ENCODE measurements at regions not wholly inside any gene's neighbourhood (a gene's known extent, or its start where the extent isn't known, plus 50 kb on each side); places are given as distances from the start of the nearest gene placed in this dataset.

DNA sequence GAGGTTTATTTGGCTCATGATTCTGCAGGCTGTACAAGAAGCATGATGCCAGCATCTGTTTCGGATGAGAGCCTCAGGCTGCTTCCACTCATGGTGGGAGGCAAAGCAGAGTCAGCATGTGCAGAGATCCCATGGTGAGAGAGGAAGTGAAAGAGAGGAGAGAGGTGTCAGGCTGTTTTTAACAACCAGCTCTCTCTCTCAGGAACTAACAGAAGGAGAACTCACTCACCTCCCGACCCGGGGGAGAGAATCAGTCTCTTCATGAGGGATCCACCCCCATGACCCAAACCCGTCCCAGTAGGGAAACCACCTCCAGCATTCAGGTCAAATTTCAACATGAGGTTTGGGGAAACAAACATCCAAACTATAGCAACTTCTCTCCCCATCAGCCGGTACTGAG, 187.7 kb downstream of the ENC1 start:
- Mint-ChIP-seq H3K4me1 (ENCODE audit: low read depth) (no peaks in the 10 kb centered on the region), H3K27me3 (no peaks in the 10 kb centered on the region), H3K27ac (no peak overlapping the region), H3K4me3 (ENCODE audit: low read depth) (no peak overlapping the region), H3K36me3 (ENCODE audit: insufficient read depth) (no peaks in the 10 kb centered on the region), H3K9me3 (ENCODE audit: low read depth) (no peaks in the 10 kb centered on the region)
- TF ChIP-seq, protein P1, sequence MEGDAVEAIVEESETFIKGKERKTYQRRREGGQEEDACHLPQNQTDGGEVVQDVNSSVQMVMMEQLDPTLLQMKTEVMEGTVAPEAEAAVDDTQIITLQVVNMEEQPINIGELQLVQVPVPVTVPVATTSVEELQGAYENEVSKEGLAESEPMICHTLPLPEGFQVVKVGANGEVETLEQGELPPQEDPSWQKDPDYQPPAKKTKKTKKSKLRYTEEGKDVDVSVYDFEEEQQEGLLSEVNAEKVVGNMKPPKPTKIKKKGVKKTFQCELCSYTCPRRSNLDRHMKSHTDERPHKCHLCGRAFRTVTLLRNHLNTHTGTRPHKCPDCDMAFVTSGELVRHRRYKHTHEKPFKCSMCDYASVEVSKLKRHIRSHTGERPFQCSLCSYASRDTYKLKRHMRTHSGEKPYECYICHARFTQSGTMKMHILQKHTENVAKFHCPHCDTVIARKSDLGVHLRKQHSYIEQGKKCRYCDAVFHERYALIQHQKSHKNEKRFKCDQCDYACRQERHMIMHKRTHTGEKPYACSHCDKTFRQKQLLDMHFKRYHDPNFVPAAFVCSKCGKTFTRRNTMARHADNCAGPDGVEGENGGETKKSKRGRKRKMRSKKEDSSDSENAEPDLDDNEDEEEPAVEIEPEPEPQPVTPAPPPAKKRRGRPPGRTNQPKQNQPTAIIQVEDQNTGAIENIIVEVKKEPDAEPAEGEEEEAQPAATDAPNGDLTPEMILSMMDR (IDR thresholded peaks at IDR 0.05; ENCODE audit: unreplicated experiment), result no peak
- no peak for DNase-seq (ENCODE audit: low spot score, unreplicated experiment)

DNA sequence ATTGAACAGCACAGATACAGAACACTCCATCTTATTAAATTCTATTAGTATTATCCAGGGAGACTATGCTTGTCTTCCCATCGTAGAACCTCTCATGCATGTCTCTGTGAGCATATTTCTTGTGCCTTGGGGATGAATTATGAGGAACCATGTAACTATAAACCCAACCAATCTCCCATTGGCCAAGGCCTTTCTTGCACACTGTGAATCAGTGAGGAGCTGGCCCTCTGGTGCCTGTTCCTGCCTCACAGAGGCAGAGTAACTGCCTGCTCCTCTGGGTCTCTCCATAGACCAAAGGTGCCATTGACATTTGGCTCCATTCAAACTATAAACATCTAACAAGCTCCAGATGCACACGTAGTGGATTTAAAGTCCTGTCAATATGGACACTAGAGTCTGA, 190.4 kb downstream of the ENC1 start:
- no peaks in the 10 kb centered on the region for H3K27me3 Mint-ChIP-seq
- H3K36me3 Mint-ChIP-seq (ENCODE audit: insufficient read depth), result no peaks in the 10 kb centered on the region
- TF ChIP-seq, protein P1 (IDR thresholded peaks at IDR 0.05; ENCODE audit: unreplicated experiment), result no peak
- no peak overlapping the region for H3K4me3 Mint-ChIP-seq (ENCODE audit: low read depth)
- H3K9me3 Mint-ChIP-seq (ENCODE audit: low read depth), result no peaks in the 10 kb centered on the region
- no peak for DNase-seq (ENCODE audit: low spot score, unreplicated experiment)
- no peak overlapping the region for H3K27ac Mint-ChIP-seq
- no peaks in the 10 kb centered on the region for H3K4me1 Mint-ChIP-seq (ENCODE audit: low read depth)

DNA sequence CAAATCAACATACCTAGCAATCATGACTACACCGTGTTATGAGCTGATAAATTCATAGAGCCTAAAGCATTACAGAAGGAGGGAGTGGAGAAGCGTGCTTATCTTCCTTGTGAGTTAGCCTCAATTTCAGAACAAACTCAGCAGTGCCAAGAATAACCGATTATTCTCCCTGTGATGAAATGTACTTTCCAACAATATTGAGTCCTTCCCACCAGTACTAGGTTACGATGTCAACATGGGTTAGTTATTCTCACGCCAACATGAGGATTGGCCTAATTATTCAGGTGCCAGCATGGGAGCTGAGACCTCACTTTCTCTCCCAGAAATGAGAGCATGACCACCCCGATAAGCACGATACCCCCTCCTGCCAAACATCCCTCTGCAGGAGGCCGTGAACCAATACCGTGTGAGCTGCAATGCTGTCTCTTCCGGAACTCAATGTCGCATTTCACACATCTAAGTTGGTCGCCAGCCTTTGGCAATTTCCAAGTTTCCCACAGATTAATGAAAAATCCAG, 193.7 kb downstream of the ENC1 start:
- TF ChIP-seq, protein P1 (IDR thresholded peaks at IDR 0.05; ENCODE audit: unreplicated experiment), result no peak
- H3K4me3 Mint-ChIP-seq (ENCODE audit: low read depth), result no peak overlapping the region
- no peaks in the 10 kb centered on the region for H3K36me3 Mint-ChIP-seq (ENCODE audit: insufficient read depth)
- peaks cover 3% of the 10 kb centered on the region for H3K4me1 Mint-ChIP-seq (ENCODE audit: low read depth)
- H3K27me3 Mint-ChIP-seq, result no peaks in the 10 kb centered on the region
- no peak for DNase-seq (ENCODE audit: low spot score, unreplicated experiment)
- no peaks in the 10 kb centered on the region for H3K9me3 Mint-ChIP-seq (ENCODE audit: low read depth)
- no peak overlapping the region for H3K27ac Mint-ChIP-seq

DNA sequence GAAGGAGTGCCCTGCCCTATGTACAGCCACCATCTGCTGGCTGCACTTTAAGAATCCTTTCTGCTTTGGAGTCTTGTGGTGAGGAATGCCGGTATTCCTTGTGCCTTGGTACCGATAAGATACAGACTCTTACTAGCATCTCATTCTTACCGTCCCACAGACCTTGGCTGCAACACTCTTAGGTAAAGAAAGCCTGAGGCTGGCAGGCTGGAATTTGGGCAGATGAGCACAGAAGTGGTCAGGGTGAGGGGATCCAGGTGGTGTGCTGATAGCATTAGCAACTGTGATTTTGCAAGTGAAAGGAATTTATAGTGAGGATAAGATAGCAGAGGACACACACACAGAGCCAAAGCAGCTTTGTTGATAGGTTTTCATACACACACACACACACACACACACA, 198.1 kb downstream of the ENC1 start:
- H3K27ac Mint-ChIP-seq, result no peak overlapping the region
- H3K27me3 Mint-ChIP-seq, result no peaks in the 10 kb centered on the region
- TF ChIP-seq, protein P1 (IDR thresholded peaks at IDR 0.05; ENCODE audit: unreplicated experiment), result no peak
- H3K36me3 Mint-ChIP-seq (ENCODE audit: insufficient read depth), result peaks cover under 1% of the 10 kb centered on the region
- DNase-seq (ENCODE audit: low spot score, unreplicated experiment), result no peak
- H3K4me3 Mint-ChIP-seq (ENCODE audit: low read depth), result no peak overlapping the region
- peaks cover 6% of the 10 kb centered on the region for H3K4me1 Mint-ChIP-seq (ENCODE audit: low read depth)
- H3K9me3 Mint-ChIP-seq (ENCODE audit: low read depth), result peaks cover under 1% of the 10 kb centered on the region

DNA sequence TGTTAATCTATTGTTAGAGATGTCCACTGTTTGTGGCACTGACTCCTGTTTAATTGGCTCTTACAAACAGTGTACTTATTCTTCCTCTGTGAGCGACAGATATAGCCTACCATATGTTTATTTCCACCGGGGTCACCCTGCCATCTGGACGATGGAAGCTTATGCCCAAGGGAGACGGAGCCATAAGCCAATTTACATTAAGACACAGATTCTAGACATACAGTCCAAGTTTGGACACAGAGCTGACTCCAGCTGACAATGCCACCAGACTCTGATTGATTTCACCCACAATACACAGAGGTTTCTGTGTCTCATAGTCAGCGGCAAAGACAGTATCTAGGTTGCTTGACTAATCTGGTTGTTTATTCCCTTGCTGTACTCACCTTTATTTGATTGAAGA, 198.9 kb downstream of the ENC1 start:
- peaks cover 6% of the 10 kb centered on the region for H3K4me1 Mint-ChIP-seq (ENCODE audit: low read depth)
- H3K36me3 Mint-ChIP-seq (ENCODE audit: insufficient read depth), result peaks cover 1% of the 10 kb centered on the region
- no peak for DNase-seq (ENCODE audit: low spot score, unreplicated experiment)
- H3K27ac Mint-ChIP-seq, result no peak overlapping the region
- no peaks in the 10 kb centered on the region for H3K27me3 Mint-ChIP-seq
- H3K9me3 Mint-ChIP-seq (ENCODE audit: low read depth), result peaks cover 3% of the 10 kb centered on the region
- H3K4me3 Mint-ChIP-seq (ENCODE audit: low read depth), result no peak overlapping the region
- TF ChIP-seq, protein P1 (IDR thresholded peaks at IDR 0.05; ENCODE audit: unreplicated experiment), result no peak
